NCI-H2227 (cell line): ENCODE measurements at regions not wholly inside any gene's neighbourhood (a gene's known extent, or its start where the extent isn't known, plus 50 kb on each side); places are given as distances from the start of the nearest gene placed in this dataset.

ENCODE experiments used
- DNase-seq: peaks from one replicate; lab custom pipeline; 2025; ENCODE audit not compliant: unreplicated experiment; lab: John Stamatoyannopoulos, UW

DNA sequence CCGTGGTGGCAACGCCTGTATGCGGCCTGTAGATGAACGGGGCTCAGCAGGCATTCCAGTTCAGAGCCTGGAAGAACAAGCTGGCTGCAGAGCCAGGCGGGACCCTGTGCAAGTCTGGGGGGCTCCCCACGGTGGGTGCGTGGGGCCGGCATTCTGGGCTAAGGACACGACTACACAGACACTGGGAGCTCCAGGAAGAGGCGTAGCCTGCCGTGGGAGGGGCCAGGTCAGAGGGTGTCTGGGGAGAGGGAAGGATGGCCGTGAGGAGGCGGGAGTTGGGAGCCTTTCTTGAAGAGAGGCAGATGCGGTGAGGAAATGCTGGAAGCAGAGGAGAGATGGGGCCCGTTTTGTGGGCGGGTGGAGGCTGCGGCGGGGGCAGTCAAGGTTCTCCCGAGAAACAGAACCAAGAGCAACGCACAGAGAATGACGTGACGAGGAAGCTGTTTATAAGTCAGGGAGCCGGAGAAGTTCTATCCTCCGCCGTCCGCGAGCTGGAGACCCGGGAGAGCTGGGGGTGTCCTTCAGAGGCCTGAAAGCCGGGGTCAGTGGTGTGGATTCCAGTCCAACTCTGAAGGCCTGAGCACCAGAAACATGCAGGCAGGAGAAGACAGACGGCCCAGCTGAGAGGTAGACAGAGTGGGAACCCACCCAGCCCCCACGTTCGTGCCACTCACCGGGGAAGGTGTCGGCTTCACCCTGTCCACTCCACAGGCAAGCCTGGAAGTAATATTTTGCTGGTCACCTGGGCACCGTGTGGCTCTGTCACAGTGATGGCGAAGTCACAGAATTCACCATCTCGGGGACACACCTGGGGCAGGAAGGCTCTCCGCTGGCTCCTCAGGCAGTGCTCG is 529.6 kb downstream of the BRD1 start:
- no peak for DNase-seq

- no peak for DNase-seq
Measured at GRCh38 chr22:49297286-49297870, 530.3 kb downstream of the BRD1 start.

DNA sequence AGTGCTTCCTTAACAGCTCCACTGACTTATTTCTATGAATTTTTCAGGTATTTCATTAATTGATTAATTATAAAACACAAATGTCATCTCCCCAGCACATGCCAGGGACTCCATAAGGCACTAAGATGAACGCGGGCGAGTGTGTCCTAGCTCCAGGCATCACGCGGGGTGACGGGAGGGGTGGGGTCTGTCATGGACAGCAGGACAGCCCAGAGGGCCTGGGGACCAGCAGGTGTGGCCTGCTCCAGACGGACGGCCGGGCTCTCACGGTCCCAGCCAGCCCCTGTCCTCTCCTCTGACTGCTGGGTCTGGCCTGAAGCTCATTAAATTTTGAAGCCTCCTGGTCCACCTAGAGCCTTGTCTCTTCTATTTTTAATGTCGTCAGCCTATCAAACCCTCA is 531.1 kb downstream of the BRD1 start:
- DNase-seq = no peak

- no peak for DNase-seq
Measured at GRCh38 chr22:49295851-49296560, 531.7 kb downstream of the BRD1 start.

- no peak for DNase-seq
Measured at GRCh38 chr22:49295465-49295743, 532.3 kb downstream of the BRD1 start.

DNA sequence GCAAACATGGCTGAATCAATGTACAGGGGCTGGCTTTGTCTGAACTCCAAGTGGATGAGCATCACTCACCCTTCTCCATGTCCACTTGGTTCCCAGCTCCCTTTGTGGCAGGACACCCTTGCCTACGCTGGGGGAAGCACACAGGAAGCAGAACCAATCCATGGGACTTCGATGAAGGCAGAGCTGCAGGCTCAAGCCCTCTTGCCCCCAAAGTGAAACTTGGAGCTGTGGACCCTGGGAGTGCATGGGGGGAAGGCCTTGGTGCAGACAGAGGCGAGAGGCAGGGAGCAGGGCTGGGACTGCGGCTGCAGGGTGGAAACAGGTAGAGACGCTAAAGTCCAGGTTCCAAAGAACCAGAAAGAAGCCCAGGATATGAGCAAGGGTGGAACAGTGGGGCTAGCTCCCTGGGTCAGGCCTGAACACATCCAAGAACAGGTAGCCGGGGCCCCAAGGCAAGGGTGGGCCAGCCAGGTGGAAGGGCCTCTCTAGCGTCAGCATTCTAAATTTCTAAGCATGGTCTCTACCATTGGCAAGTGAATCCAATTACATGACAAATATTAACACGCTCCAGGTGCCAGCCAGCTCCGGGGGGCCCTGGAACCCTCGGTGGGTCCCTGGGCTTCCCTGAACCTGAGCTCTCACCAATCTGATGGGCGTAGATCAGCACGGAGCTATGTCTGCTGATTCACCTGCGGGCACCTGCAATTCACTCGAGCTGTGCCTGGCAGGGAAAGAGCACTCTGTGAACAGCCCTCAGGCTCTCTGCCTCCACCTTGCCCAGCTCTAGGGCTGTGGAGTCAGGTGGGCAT is 532.8 kb downstream of the BRD1 start:
- no peak for DNase-seq

- DNase-seq = no peak
Measured at GRCh38 chr22:49292909-49293308, 534.8 kb downstream of the BRD1 start.

DNA sequence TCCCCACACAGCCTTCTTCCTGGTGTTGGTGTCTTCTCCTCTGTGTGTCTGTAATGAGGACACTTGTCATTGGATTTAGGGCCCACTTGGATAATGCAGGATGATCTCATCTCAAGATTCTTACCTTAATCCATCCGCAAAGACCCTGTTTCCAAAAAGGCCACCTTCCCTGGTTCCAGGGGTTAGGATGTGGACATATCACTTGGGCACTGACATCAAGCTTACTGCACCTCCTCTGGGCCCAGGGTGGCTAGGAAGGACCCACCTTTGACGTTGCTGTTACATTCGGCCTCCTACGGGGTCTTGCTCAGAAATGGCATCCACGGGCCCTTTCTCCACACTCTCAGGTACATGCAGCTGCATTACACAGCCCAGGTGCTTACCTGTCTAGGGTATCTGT is 535.9 kb downstream of the BRD1 start:
- no peak for DNase-seq

GRCh38 chr22:49291169-49291568 is 536.5 kb downstream of the BRD1 start:
- DNase-seq = no peak

GRCh38 chr22:49290711-49291110 is 537.0 kb downstream of the BRD1 start:
- no peak for DNase-seq

GRCh38 chr22:49289822-49290679 is 537.6 kb downstream of the BRD1 start:
- no peak for DNase-seq

DNA sequence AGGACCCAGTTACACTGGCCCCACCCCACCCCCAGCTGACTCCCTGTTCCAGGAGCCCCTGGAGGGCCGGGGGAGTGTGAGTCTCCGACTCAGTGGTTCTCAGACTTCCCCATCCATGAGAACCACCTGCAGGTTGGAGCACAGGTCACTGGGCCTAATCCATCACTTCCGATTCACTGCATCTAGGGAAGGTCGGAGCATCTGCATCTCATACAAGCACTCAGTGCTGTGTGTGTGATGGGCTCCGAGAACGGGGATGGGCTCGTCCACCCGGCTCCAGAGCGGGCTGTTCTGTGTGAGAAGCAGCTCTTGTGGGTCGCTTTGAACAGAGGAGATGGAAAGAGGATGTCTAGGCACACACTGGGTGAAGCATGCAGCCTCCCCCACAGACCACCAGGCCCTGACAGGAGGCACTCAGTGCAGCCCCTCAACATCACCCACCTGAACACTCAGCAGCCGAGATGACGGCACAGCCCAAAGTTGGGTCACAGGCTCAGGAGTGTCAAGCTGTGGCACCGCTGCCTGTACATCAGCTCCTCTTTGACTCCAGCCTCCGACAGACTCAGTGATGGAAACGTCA is 541.4 kb downstream of the BRD1 start:
- DNase-seq = no peak

DNA sequence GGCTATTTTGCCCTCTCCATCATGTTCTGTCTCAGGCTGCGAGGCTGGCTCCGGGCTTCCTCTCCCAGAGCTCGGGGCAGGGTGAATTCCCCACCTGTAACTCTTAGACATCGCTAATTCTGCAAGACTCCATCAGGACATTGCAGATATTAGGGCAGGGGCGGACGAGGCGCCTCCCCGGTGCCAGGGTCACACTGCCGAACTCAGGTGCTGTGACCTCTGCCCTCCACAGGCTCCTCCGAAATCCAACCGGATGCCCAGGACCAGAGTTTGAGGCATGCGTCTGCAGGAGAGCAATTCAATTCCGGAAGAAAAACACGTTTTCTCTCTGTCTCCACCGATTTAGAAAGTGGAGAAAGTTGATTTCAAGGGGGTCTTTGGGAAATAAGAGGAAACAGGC is 542.7 kb downstream of the BRD1 start:
- DNase-seq = no peak

- DNase-seq = no peak
Measured at GRCh38 chr22:49284056-49284784, 543.5 kb downstream of the BRD1 start.

GRCh38 chr22:49282596-49282995 is 545.1 kb downstream of the BRD1 start:
- no peak for DNase-seq

DNA sequence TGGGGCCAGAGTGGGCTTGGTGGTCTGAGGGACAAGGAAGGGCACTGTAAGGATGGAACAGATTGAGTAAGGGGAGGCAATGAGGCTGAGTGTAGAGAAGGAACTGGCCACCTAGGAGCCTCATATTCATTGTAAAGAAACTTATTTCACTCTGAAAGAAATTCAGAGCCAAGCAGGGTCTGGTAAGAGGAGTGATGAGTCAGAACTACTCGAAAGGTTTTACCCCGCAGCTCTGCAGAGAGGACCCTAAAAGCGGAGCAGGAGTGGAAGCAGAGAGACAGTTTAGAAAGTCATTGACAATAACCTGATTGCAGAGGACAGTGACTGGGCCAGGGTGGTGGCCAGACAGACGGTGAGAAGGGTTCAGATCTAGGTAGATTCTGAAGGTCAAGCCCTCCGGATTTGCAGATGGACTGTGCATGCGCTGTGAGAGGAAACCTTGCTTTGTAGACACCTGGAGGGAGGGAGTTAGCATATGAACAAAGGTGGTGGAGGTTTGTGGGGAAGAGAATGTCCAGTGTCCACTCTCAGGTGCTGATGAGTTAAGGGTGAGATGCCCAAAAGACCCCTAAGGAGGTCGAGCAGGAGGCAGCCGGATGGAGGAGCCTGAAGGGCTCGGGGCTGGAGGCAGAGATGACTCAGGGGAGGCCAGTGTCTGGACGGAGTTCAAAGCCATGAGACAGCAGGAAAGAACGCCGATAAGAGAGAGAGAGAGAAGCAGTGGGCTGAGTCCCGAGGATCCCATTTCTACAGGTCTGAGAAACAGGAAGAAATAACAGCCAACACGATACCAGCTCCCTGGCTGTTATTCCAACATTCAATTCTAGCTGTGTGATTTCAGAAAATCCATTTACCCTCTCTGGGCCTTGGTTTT is 546.0 kb downstream of the BRD1 start:
- no peak for DNase-seq

GRCh38 chr22:49278340-49278739 is 549.3 kb downstream of the BRD1 start:
- no peak for DNase-seq

- no peak for DNase-seq
Measured at GRCh38 chr22:49276567-49276966, 551.1 kb downstream of the BRD1 start.
